A549 (cell line): ENCODE measurements at regions not wholly inside any gene's neighbourhood (a gene's known extent, or its start where the extent isn't known, plus 50 kb on each side); places are given as distances from the start of the nearest gene placed in this dataset.

ENCODE experiments used
- ATAC-seq, 2 experiments: fragments of 200-7000 bp in 1 of 2; fragments of >200 bp in 1 of 2; cut with Nextera tagmentation in 1 of 2; cut with Tn5 transposase in 1 of 2; 3 replicates each; pipeline versions ENCODE4 v1.8.0 to v1.9.1; 2018 to 2020; ENCODE audit warnings: mild to moderate bottlenecking in 1 of 2, moderate library complexity in 1 of 2
- CTCF ChIA-PET: fragments of 300-600 bp; sonication (Branson Sonifier 250); formaldehyde crosslinking; extraction: SDS; loops from one replicate; lab custom pipeline; 2021; ENCODE audit warnings: antibody characterized with exemption, inconsistent platforms; lab: Yijun Ruan, JAX
- POLR2A ChIA-PET: fragments of 350-600 bp; formaldehyde crosslinking; extraction: SDS; loops from one replicate; lab custom pipeline; 2021; ENCODE audit warnings: antibody characterized with exemption, inconsistent platforms; lab: Yijun Ruan, JAX
- DNase-seq, 2 experiments: peaks; one replicate each; pipeline versions ENCODE4 v3.0.0 to v3.0.0-alpha.2; 2011 to 2016; ENCODE audit warnings: low read depth in 1 of 2, low spot score in 1 of 2
- FAIRE-seq: peaks from 2 replicates; lab custom pipeline; 2011; peaks lifted over from hg19 to GRCh38; lab: Jason Lieb, UNC
- H3K27ac ChIP-seq, 2 experiments: fragments of >200 bp; sonication (Bioruptor Twin); formaldehyde crosslinking; 3 replicates each; pipeline ENCODE4 v1.5.1; 2016 to 2017
- H3K4me1 ChIP-seq: fragments of >200 bp; sonication (Bioruptor Twin); formaldehyde crosslinking; 3 replicates; pipeline ENCODE4 v1.6.1; 2016
- H3K4me2 ChIP-seq: fragments of >200 bp; sonication (Bioruptor Twin); formaldehyde crosslinking; 3 replicates; pipeline ENCODE4 v1.6.1; 2016
- H3K4me3 ChIP-seq: fragments of >200 bp; sonication (Bioruptor Twin); formaldehyde crosslinking; 3 replicates; pipeline ENCODE4 v1.5.1; 2016
- H3K9me3 ChIP-seq: fragments of >200 bp; sonication (Bioruptor Twin); formaldehyde crosslinking; 3 replicates; pipeline ENCODE4 v1.6.1; 2016
- CHD2 ChIP-seq: fragments of 150-350 bp; IDR thresholded peaks from 2 replicates; pipeline ENCODE4 v1.6.1; 2014; ENCODE audit warnings: low read length; ENCODE audit not compliant: partially characterized antibody
- CHD4 ChIP-seq: fragments of 200-600 bp; sonication (generic); IDR thresholded peaks from 2 replicates; pipeline ENCODE4 v1.6.1; 2016; ENCODE audit warnings: antibody characterized with exemption, mild to moderate bottlenecking, borderline replicate concordance
- EP300 ChIP-seq, 2 experiments: fragments of >200 bp; sonication (Bioruptor Twin); formaldehyde crosslinking; IDR thresholded peaks; 2 replicates in 1 of 2; 3 replicates in 1 of 2; pipeline ENCODE4 v1.6.1; 2016 to 2017
- FOSB ChIP-seq: fragments of 250-450 bp; sonication (Bioruptor Pico); IDR thresholded peaks from 2 replicates; pipeline ENCODE4 v1.5.0; 2020; ENCODE audit warnings: mild to moderate bottlenecking, moderate library complexity
- FOXS1 ChIP-seq: fragments of 250-450 bp; sonication (Bioruptor Pico); IDR thresholded peaks from 2 replicates; pipeline ENCODE4 v1.5.0; 2020; ENCODE audit warnings: mild to moderate bottlenecking, moderate library complexity
- GATA3 ChIP-seq: IDR thresholded peaks from 2 replicates; pipeline ENCODE4 v1.6.1; 2012; ENCODE audit warnings: borderline replicate concordance
- HOXA7 ChIP-seq: fragments of 250-450 bp; sonication (Bioruptor Pico); IDR thresholded peaks from 2 replicates; pipeline ENCODE4 v1.5.0; 2020; ENCODE audit warnings: mild to moderate bottlenecking, moderate library complexity
- MYC ChIP-seq: IDR thresholded peaks from 2 replicates; pipeline ENCODE4 v1.6.1; 2012; ENCODE audit warnings: mild to moderate bottlenecking, inconsistent platforms, low read length, improper control_type of control experiment, borderline replicate concordance
- NFE2L2 ChIP-seq: fragments of 150-350 bp; conservative IDR thresholded peaks from 2 replicates; pipeline ENCODE4 v1.6.1; 2014; ENCODE audit warnings: low read length
- POLR2AphosphoS2 ChIP-seq: conservative IDR thresholded peaks from 2 replicates; pipeline ENCODE4 v1.6.1; 2012; ENCODE audit warnings: low read length, improper control_type of control experiment, inconsistent platforms
- RCOR1 ChIP-seq: fragments of 150-350 bp; IDR thresholded peaks from 2 replicates; pipeline ENCODE4 v1.6.1; 2014; ENCODE audit warnings: antibody characterized with exemption, low read length, low read depth
- RNF2 ChIP-seq: fragments of 200-600 bp; sonication (generic); IDR thresholded peaks from 2 replicates; pipeline ENCODE4 v1.6.1; 2016; ENCODE audit warnings: low read depth, mild to moderate bottlenecking, antibody characterized with exemption, moderate library complexity, borderline replicate concordance
- SMC3 ChIP-seq: fragments of >200 bp; sonication (Bioruptor Twin); formaldehyde crosslinking; IDR thresholded peaks from 3 replicates; pipeline ENCODE4 v1.6.1; 2018; ENCODE audit warnings: inconsistent platforms
- SREBF2 ChIP-seq: fragments of 450-650 bp; IDR thresholded peaks from 2 replicates; pipeline ENCODE4 v1.6.1; 2014; ENCODE audit warnings: mild to moderate bottlenecking, moderate library complexity
- TFCP2L1 ChIP-seq: fragments of 250-450 bp; sonication (Bioruptor Pico); IDR thresholded peaks from 2 replicates; pipeline ENCODE4 v1.5.0; 2021; ENCODE audit warnings: mild to moderate bottlenecking
- ZC3H11A ChIP-seq: fragments of 450-650 bp; IDR thresholded peaks from 2 replicates; pipeline ENCODE4 v1.6.1; 2014; ENCODE audit warnings: antibody characterized with exemption, mild to moderate bottlenecking
- ZFP36 ChIP-seq: fragments of 450-650 bp; IDR thresholded peaks from 2 replicates; pipeline ENCODE4 v1.6.1; 2014; ENCODE audit warnings: borderline replicate concordance; ENCODE audit not compliant: partially characterized antibody
- ZSCAN20 ChIP-seq: fragments of 250-450 bp; sonication (Bioruptor Pico); IDR thresholded peaks from 2 replicates; pipeline ENCODE4 v1.8.0; 2022; ENCODE audit warnings: mild to moderate bottlenecking, moderate library complexity
- WGBS: methylation state at CpG from one replicate; pipeline ENCODE4 v1.1.6; 2017; ENCODE audit errors: missing lambda C conversion rate; 5-methylcytosine and 5-hydroxymethylcytosine counted together
- TF ChIP-seq, protein P1 (sequence below): fragments of 250-450 bp; sonication (Bioruptor Pico); IDR thresholded peaks from 2 replicates; pipeline ENCODE4 v1.5.0; 2021; ENCODE audit warnings: mild to moderate bottlenecking, moderate library complexity, borderline replicate concordance
- TF ChIP-seq, protein P2 (sequence below): fragments of >200 bp; sonication (Bioruptor Twin); formaldehyde crosslinking; IDR thresholded peaks from 3 replicates; pipeline ENCODE4 v1.6.1; 2016
- TF ChIP-seq, protein P3 (sequence below): fragments of >200 bp; sonication (Bioruptor Twin); formaldehyde crosslinking; IDR thresholded peaks from 2 replicates; pipeline ENCODE4 v1.6.1; 2016

- H3K9me3 ChIP-seq = no peaks in the 10 kb centered on the region
- no peak for FAIRE-seq
- TF ChIP-seq, protein P1, sequence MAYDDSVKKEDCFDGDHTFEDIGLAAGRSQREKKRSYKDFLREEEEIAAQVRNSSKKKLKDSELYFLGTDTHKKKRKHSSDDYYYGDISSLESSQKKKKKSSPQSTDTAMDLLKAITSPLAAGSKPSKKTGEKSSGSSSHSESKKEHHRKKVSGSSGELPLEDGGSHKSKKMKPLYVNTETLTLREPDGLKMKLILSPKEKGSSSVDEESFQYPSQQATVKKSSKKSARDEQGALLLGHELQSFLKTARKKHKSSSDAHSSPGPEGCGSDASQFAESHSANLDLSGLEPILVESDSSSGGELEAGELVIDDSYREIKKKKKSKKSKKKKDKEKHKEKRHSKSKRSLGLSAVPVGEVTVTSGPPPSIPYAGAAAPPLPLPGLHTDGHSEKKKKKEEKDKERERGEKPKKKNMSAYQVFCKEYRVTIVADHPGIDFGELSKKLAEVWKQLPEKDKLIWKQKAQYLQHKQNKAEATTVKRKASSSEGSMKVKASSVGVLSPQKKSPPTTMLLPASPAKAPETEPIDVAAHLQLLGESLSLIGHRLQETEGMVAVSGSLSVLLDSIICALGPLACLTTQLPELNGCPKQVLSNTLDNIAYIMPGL (CRISPR knock-in tag) = no peak
- TF ChIP-seq EP300 (IDR thresholded peaks at IDR 0.05) (no peak), RNF2 (no peak), TFCP2L1 (CRISPR knock-in tag) (no peak), ZFP36 (no peak), ZC3H11A (no peak)
- TF ChIP-seq, protein P2, sequence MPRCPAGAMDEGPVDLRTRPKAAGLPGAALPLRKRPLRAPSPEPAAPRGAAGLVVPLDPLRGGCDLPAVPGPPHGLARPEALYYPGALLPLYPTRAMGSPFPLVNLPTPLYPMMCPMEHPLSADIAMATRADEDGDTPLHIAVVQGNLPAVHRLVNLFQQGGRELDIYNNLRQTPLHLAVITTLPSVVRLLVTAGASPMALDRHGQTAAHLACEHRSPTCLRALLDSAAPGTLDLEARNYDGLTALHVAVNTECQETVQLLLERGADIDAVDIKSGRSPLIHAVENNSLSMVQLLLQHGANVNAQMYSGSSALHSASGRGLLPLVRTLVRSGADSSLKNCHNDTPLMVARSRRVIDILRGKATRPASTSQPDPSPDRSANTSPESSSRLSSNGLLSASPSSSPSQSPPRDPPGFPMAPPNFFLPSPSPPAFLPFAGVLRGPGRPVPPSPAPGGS = no peak
- TF ChIP-seq, all 56 proteins: peak for 0
- Histone ChIP-seq H3K4me2 (no peak overlapping the region), H3K4me3 (no peak overlapping the region), H3K4me1 (no peaks in the 10 kb centered on the region), H3K27ac (no peak overlapping the region)
- WGBS = 36% methylated on average over 7 of the region's 7 CpGs
- DNase-seq (no peak), ATAC-seq (no peak)
- ChIA-PET POLR2A (no interaction called here), CTCF (no interaction called here)
Observed at GRCh38 chr11:95459291-95460042, 228.5 kb upstream of the SESN3 start.

DNA sequence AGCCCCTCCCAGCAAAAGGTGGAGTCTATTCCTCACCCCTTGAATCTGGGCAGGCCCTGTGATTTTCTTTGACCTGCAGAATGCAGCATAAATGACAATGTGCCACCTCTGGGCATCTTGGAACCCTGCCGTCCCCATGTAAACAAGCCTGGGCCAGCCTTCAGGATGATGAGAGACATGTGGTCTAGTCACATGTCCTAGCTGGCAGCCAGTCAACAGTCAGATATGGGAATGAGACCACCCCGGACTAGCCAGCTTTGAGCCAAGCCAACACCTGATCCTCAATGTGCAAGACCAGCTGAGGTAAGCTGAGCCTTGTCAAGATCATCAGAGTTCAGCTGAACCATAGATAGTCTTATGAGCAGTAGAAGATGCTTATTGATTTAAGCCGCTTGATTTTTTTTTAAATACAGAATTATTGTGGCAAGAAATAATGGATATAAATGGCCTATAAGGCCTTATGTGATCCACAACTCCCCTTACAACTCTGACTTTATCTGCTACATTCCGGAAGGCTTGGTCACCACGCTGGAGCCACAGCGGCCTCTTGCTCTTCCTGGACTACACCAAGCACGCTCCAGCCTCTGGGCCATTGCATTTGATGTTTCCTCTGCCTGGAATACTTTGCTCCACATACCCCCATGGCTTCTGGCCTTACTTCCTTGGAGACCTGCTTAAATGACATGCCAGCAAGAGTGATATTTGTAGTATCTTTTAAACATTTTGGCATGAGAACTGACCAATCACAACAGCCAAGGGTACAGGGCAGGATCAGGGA lies 225.9 kb upstream of the SESN3 start:
- ChIA-PET CTCF (no interaction called here), POLR2A (no interaction called here)
- DNase-seq = no peak
- no peak for FAIRE-seq
- ATAC-seq = no peak
- Histone ChIP-seq H3K4me2 (no peak overlapping the region), H3K27ac (no peak overlapping the region), H3K4me3 (no peak overlapping the region), H3K9me3 (no peaks in the 10 kb centered on the region), H3K4me1 (no peaks in the 10 kb centered on the region)
- WGBS = 56% methylated on average over 5 of the region's 7 CpGs
- TF ChIP-seq MYC (no peak), ZSCAN20 (CRISPR knock-in tag) (no peak), POLR2AphosphoS2 (no peak), SREBF2 (no peak), SMC3 (no peak), GATA3 (no peak), FOSB (no peak), RCOR1 (no peak)
- TF ChIP-seq, protein P1 (CRISPR knock-in tag) = no peak

GRCh38 chr11:95455228-95455970 lies 224.4 kb upstream of the SESN3 start:
- Histone ChIP-seq H3K4me1 (no peaks in the 10 kb centered on the region), H3K9me3 (no peaks in the 10 kb centered on the region), H3K27ac (no peak overlapping the region), H3K4me2 (no peak overlapping the region)
- CTCF ChIA-PET = no interaction called here
- ATAC-seq = no peak
- no peak for TF ChIP-seq HOXA7
- TF ChIP-seq, protein P3, sequence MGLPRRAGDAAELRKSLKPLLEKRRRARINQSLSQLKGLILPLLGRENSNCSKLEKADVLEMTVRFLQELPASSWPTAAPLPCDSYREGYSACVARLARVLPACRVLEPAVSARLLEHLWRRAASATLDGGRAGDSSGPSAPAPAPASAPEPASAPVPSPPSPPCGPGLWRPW = no peak
- TF ChIP-seq NFE2L2 = no peak
- no peak for TF ChIP-seq FOXS1 (CRISPR knock-in tag)
- no peak for TF ChIP-seq CHD2
- TF ChIP-seq CHD4 = no peak
- TF ChIP-seq, all 56 proteins: peak for 0
- no peak overlapping the region for H3K4me3 ChIP-seq
- DNase-seq (no peak), FAIRE-seq (no peak)
- POLR2A ChIA-PET = no interaction called here
- WGBS = 55% methylated on average over 6 of the region's 6 CpGs
